ENCODE measurements at regions not wholly inside any gene's neighbourhood (a gene's known extent, or its start where the extent isn't known, plus 50 kb on each side); places are given as distances from the start of the nearest gene placed in this dataset.

- no peak for DNase-seq (ENCODE audit: low read depth, low spot score)
- in situ Hi-C loops (cut with HindIII; ENCODE audit: low sequenced_read_pairs) = no loop called here
- TF ChIP-seq CTCF (IDR thresholded peaks at IDR 0.05; ENCODE audit: low read depth, low read length) = no peak
- no peak overlapping the region for H3K4me3 ChIP-seq (ENCODE audit: low read depth, low read length)
Measured at GRCh38 chr22:22833488-22833887, 54.1 kb upstream of the IGLL5 start.

GRCh38 chr22:22834204-22834603 is 53.4 kb upstream of the IGLL5 start:
- in situ Hi-C loops (cut with HindIII; ENCODE audit: low sequenced_read_pairs) = no loop called here

GRCh38 chr22:22834783-22835182 is 52.8 kb upstream of the IGLL5 start:
- in situ Hi-C loops (cut with HindIII; ENCODE audit: low sequenced_read_pairs) = no loop called here
- no peak for TF ChIP-seq CTCF (IDR thresholded peaks at IDR 0.05; ENCODE audit: low read depth, low read length)
- no peak for DNase-seq (ENCODE audit: low read depth, low spot score)
- H3K4me3 ChIP-seq (ENCODE audit: low read depth, low read length) = no peak overlapping the region

More at GRCh38 chr22:22834204-22834603, 53.4 kb upstream of the IGLL5 start:
- no peak for TF ChIP-seq CTCF (IDR thresholded peaks at IDR 0.05; ENCODE audit: low read depth, low read length)
- DNase-seq (ENCODE audit: low read depth, low spot score) = no peak
- H3K4me3 ChIP-seq (ENCODE audit: low read depth, low read length) = no peak overlapping the region

- DNase-seq (ENCODE audit: low read depth, low spot score) = no peak
- in situ Hi-C loops (cut with HindIII; ENCODE audit: low sequenced_read_pairs) = no loop called here
- H3K4me3 ChIP-seq (ENCODE audit: low read depth, low read length) = no peak overlapping the region
- TF ChIP-seq CTCF (IDR thresholded peaks at IDR 0.05; ENCODE audit: low read depth, low read length) = no peak
Measured at GRCh38 chr22:22835242-22835641, 52.4 kb upstream of the IGLL5 start.

- no peak for TF ChIP-seq CTCF (IDR thresholded peaks at IDR 0.05; ENCODE audit: low read depth, low read length)
- H3K4me3 ChIP-seq (ENCODE audit: low read depth, low read length) = no peak overlapping the region
- DNase-seq (ENCODE audit: low read depth, low spot score) = no peak
- in situ Hi-C loops (cut with HindIII; ENCODE audit: low sequenced_read_pairs) = no loop called here
Measured at GRCh38 chr22:22835771-22836291, 51.8 kb upstream of the IGLL5 start.

GRCh38 chr22:22836635-22837034 is 51.0 kb upstream of the IGLL5 start:
- TF ChIP-seq CTCF (IDR thresholded peaks at IDR 0.05; ENCODE audit: low read depth, low read length) = no peak
- in situ Hi-C loops (cut with HindIII; ENCODE audit: low sequenced_read_pairs) = no loop called here
- no peak overlapping the region for H3K4me3 ChIP-seq (ENCODE audit: low read depth, low read length)
- no peak for DNase-seq (ENCODE audit: low read depth, low spot score)
